ENCODE measurements at regions not wholly inside any gene's neighbourhood (a gene's known extent, or its start where the extent isn't known, plus 50 kb on each side); places are given as distances from the start of the nearest gene placed in this dataset.

- TF ChIP-seq POLR2A (IDR thresholded peaks at IDR 0.05; ENCODE audit: low read depth, low read length) (no peak), CTCF (conservative IDR thresholded peaks at IDR 0.05; ENCODE audit: low read depth, low read length) (no peak), BHLHE40 (IDR thresholded peaks at IDR 0.05; ENCODE audit: low read depth, low read length) (no peak), RAD21 (IDR thresholded peaks at IDR 0.05; ENCODE audit: low read length) (no peak), USF2 (IDR thresholded peaks at IDR 0.05; ENCODE audit: low read depth, low read length) (no peak), CHD1 (IDR thresholded peaks at IDR 0.05; ENCODE audit: low read depth, low read length) (no peak), RCOR1 (IDR thresholded peaks at IDR 0.05; ENCODE audit: insufficient replicate concordance, low read length) (no peak), MXI1 (IDR thresholded peaks at IDR 0.05; ENCODE audit: borderline replicate concordance, low read depth, low read length) (no peak), MAZ (IDR thresholded peaks at IDR 0.05; ENCODE audit: borderline replicate concordance, low read depth, low read length) (no peak), SMC3 (IDR thresholded peaks at IDR 0.05; ENCODE audit: low read depth, low read length) (no peak), FOS (IDR thresholded peaks at IDR 0.05; ENCODE audit: low read depth, low read length) (no peak), CEBPB (IDR thresholded peaks at IDR 0.05; ENCODE audit: low read depth, low read length) (no peak), RFX5 (IDR thresholded peaks at IDR 0.05; ENCODE audit: low read depth, low read length) (no peak)
Observed at GRCh38 chr15:69600556-69601085, 148.0 kb downstream of the RPLP1 start.
